HG02678 (cell line): ENCODE measurements at regions not wholly inside any gene's neighbourhood (a gene's known extent, or its start where the extent isn't known, plus 50 kb on each side); places are given as distances from the start of the nearest gene placed in this dataset.

Experiments
- ATAC-seq: cut with Tn5 transposase; IDR thresholded peaks from one replicate; pipeline ENCODE4 v1.9.1; 2021; ENCODE audit warnings: mild to moderate bottlenecking, moderate library complexity; ENCODE audit not compliant: unreplicated experiment

GRCh38 chr1:239023732-239024360, 362.5 kb upstream of the CHRM3 start:
- no peak for ATAC-seq

DNA sequence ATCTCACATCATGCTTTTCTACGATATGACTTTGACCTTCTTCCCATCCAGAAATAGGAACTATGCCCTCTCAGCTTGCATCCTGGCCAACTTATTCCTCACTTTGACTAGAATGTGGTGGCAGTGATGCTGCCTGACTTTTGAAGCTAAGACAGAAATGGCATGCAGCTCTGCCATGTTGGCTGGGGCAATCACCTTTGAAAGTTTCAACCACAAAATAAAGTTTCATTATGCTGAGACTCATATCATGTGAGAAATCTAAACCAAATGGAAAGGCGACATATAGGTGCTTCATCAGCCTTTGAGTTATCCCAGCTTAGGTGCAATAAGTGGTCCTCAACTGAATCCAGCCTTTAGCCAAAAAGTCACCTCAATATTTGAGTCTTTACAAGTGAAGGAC, 370.0 kb upstream of the CHRM3 start:
- no peak for ATAC-seq

GRCh38 chr1:239011382-239011781, 375.0 kb upstream of the CHRM3 start:
- no peak for ATAC-seq

GRCh38 chr1:239008568-239008967, 377.8 kb upstream of the CHRM3 start:
- ATAC-seq, result no peak

DNA sequence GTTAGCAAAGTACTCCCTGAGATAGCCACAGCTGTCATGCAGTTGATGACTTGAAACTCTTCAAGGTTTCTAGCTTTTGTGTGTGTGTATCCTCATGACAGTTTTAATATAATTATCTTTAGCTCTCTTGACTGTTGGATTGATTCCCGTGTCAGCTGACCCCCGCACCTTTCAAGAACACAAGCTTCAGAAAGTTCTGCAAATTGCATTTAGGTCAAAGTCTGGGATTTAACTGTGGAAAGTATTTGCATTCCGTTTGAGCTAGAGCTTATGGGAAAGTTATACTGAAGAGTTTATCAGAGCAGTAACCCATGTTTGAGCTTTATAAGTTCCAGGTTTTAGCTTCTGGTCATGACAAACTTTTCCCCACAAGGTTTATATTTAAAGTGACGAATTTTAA, 380.1 kb upstream of the CHRM3 start:
- ATAC-seq, result no peak

- ATAC-seq, result no peak
Observed at GRCh38 chr1:238999944-239000343, 386.4 kb upstream of the CHRM3 start.

- ATAC-seq, result no peak
Observed at GRCh38 chr1:238998577-238998976, 387.8 kb upstream of the CHRM3 start.

DNA sequence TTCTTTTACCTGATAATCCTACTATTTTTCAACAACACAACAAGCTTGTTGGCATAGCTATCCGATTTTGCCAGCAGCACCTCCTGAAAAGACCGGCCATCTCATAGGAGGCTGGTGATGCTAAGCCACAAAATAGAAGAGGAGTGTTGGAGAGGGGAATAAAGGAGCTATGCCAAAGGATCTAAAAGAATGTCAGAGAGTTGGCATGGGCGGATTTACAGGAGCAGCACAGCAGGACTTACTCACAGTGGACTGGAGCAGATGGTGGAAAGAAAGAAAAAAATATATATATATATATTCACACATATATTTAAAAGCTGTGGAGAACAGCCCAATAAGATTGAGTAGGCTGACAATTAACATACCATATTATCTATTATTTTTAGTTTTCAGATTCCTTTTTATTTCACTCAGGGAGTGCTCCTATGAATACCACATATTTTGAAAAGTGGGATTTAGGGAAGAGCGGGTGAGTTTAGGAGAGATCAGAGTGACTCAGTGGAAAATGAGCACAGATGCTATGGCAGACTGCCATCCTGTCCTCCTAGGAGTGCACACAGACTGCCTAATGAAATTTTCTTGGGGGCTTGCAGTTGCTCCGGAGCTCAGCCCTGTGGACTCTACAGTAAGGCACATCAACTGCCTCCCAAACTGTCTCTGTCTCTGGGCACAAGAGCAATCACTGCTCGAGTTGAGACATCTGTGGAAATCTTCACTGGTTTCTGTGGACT, 394.4 kb upstream of the CHRM3 start:
- no peak for ATAC-seq

GRCh38 chr1:238985312-238985711, 401.1 kb upstream of the CHRM3 start:
- ATAC-seq, result no peak

DNA sequence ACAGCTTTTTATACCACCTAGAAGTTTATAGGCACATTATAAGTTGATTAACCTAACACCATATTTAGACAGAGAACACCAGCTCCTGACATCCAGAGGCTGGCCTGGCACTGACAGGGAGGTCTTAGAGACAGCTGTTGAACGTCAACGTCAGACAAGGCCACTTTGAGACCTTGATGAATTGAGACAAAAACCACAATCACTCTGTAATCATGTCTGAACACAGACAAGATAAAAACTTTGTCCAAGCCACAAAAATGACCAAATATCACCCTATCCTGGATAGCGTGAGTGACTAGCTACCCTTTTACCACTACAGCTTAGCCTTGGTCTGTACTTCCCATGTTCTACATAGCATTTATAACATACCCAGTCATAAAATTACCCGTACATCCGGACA, 403.6 kb upstream of the CHRM3 start:
- ATAC-seq, result no peak

DNA sequence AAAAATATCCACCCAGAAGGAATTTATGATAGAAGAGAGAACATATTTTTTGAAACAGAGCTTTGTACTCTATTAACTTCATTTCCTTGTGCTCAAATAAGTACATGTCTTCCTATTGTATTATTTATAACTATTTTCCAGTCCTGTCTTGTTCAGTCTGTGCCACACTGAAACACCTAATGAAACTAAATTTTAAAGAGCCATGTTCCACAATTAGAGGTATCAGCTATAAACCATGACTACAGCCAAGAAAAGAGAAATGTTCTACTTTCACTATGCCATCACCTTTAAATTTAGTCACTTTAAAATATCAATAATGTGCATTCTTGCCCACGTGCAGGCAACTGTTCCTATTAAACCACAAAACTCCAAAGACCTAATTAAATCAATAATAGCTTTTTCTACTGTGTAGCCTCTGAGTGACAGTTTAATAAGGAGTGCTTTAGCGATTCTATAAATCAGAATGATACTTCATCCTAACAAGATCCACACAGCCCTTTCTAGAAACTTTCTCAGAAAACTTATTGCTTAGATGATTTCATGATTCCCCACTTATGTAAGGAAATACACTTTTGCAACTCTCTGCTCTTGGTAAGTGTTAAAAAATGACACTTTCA, 404.9 kb upstream of the CHRM3 start:
- ATAC-seq, result no peak

GRCh38 chr1:238980053-238980452, 406.3 kb upstream of the CHRM3 start:
- ATAC-seq, result no peak

GRCh38 chr1:238964631-238965030, 421.7 kb upstream of the CHRM3 start:
- ATAC-seq, result no peak

DNA sequence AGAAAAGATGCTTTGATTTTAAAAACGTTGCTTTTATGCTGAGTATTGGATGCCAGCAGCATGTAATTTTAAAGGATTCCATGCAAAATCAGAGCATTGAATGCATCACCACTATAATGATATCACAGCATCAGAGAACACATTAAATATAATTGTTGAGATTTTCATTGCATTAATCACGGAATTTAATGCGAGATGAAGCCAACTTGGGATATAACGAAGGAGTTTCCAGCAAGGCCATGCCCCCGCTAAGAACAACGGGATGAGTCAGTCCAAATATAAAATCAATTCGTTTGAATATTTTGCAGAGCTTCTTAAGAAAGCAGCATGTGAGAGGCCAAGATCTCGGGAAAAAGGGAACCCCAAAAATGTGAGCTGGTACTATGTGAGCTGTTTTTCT, 423.4 kb upstream of the CHRM3 start:
- ATAC-seq, result no peak

DNA sequence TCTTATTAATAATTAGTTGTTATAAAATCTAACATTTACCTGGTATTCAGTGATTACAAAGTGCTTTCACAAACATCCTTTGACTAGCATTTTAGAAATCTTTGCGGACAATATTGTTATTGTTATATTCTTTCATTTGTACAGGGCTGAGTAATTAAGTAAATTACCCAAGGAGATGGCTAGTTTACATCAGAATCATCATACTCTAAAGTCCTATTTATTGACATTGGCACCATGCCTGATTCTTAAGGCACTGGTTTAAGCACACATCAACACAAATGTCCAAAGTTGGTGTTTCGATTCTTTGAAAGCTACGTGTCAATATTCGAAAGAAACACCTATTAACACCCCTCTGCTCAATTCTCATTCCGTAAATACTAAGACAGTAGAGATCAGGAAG, 424.6 kb upstream of the CHRM3 start:
- no peak for ATAC-seq

- no peak for ATAC-seq
Observed at GRCh38 chr1:238960071-238960470, 426.3 kb upstream of the CHRM3 start.

DNA sequence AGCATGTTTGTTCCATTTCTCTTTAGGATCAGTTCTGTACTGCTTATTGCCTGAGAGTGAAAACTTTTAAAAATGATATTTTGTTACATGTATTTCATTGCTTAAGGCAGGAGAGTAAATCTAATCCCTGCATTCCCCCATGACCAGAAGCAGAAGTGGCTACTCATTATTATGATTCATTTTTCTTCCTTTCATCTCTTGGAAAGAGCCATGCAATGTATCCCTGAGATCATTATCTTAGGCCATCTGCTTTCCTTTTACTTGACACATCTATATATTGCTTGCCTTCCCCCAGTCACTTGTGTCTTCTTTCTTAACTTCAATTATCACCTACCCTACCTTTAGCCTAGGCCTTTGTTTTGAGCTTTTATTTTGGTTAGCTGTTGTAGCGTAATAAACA, 430.4 kb upstream of the CHRM3 start:
- no peak for ATAC-seq

GRCh38 chr1:238954865-238955264, 431.5 kb upstream of the CHRM3 start:
- ATAC-seq, result no peak

DNA sequence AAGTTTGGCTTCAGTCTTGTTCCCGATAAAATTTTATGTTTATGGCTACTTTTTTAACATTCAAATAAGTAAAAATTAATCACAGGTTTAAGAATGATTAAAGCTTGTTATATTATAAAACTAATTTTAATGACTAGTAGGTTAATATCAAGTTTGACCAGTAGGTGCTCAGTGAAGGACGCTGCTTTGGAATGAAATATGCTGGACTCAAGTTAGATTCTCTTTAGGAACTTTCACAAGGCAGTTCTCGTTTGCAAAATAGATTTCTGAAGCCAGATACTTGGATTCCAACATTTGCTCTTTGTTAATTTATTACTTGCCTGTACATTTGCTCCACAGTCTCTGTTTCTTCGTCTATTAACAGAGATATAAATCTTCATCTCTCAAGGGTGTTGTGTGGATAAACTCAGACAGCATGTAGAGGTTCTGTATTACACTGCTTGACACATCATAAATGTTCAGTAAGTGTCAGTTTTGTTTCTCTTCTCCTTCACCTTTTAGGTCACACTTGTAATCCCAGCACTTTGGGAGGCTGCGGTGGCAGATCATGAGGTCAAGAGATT, 432.8 kb upstream of the CHRM3 start:
- no peak for ATAC-seq

DNA sequence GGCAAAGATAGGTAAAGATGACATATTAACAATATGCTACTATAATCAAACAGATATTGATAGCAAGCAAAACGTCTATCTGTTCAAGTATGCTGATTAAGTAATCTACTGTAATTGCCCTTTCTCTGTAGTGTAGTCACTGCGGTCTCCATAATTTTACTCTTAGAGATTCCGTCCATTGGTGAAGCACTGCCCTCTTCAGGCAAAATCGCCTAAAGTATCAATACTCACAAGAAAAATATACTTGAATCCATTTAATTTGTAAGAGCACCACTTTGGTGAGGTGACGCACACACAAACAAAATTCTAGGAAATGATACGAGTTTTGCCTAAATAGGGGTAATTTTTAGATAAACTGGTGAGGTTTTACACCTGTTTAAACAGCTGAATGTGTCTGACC, 434.6 kb upstream of the CHRM3 start:
- no peak for ATAC-seq

- ATAC-seq, result no peak
Observed at GRCh38 chr1:238950784-238951183, 435.6 kb upstream of the CHRM3 start.

- ATAC-seq, result no peak
Observed at GRCh38 chr1:238950017-238950416, 436.4 kb upstream of the CHRM3 start.
